K562 (cell line): ENCODE measurements at regions not wholly inside any gene's neighbourhood (a gene's known extent, or its start where the extent isn't known, plus 50 kb on each side); places are given as distances from the start of the nearest gene placed in this dataset.

Experiments
- CEBPB ChIP-seq: fragments of 450-650 bp; IDR thresholded peaks from 2 replicates; pipeline ENCODE4 v1.6.1; 2016; ENCODE audit warnings: missing genetic modification characterization, missing compliant biosample characterization
- FOXM1 ChIP-seq, 2 experiments: fragments of 450-650 bp in 1 of 2; sonication (generic) in 1 of 2; formaldehyde crosslinking in 1 of 2; IDR thresholded peaks; 2 replicates each; pipeline versions ENCODE4 v1.6.1 to v1.9.0; 2017 to 2022; ENCODE audit warnings: low read depth in 2 of 2, mild to moderate bottlenecking in 2 of 2, missing genetic modification reagents in 1 of 2, moderate library complexity in 1 of 2
- MTA2 ChIP-seq: fragments of 450-650 bp; IDR thresholded peaks from 2 replicates; pipeline ENCODE4 v1.6.1; 2016; ENCODE audit warnings: low read depth
- REST ChIP-seq, 2 experiments: fragments of 450-650 bp; formaldehyde crosslinking in 1 of 2; IDR thresholded peaks; 2 replicates each; pipeline versions ENCODE4 v1.4.0 to v1.6.1; 2014 to 2020; ENCODE audit warnings: mild to moderate bottlenecking in 2 of 2, borderline replicate concordance in 1 of 2, low read depth in 1 of 2
- RFX5 ChIP-seq: IDR thresholded peaks from 2 replicates; pipeline ENCODE4 v1.6.1; 2011; ENCODE audit warnings: low read depth, mild to moderate bottlenecking, improper control_type of control experiment, low read length
- TFE3 ChIP-seq: fragments of 450-650 bp; formaldehyde crosslinking; IDR thresholded peaks from 2 replicates; pipeline ENCODE4 v1.4.0; 2020; ENCODE audit warnings: mild to moderate bottlenecking, mixed read lengths
- THAP12 ChIP-seq: fragments of 250-450 bp; sonication (Bioruptor Pico); IDR thresholded peaks from 2 replicates; pipeline ENCODE4 v1.9.0; 2021; ENCODE audit warnings: mild to moderate bottlenecking, inconsistent platforms
- THRB ChIP-seq: fragments of 450-650 bp; formaldehyde crosslinking; conservative IDR thresholded peaks from 2 replicates; pipeline ENCODE4 v1.4.0; 2022; ENCODE audit warnings: mild to moderate bottlenecking, missing genetic modification characterization
- ZFP36 ChIP-seq: fragments of 150-350 bp; IDR thresholded peaks from 2 replicates; pipeline ENCODE4 v1.6.1; 2018; ENCODE audit warnings: low read length, low read depth; ENCODE audit not compliant: partially characterized antibody
- ZNF449 ChIP-seq: fragments of 250-450 bp; sonication (Bioruptor Pico); IDR thresholded peaks from 2 replicates; pipeline ENCODE4 v1.8.0; 2022; ENCODE audit warnings: moderate library complexity, mild to moderate bottlenecking, inconsistent platforms
- ZNF707 ChIP-seq: fragments of 250-450 bp; sonication (Bioruptor Pico); conservative IDR thresholded peaks from 2 replicates; pipeline ENCODE4 v1.8.0; 2022; ENCODE audit warnings: inconsistent platforms, mild to moderate bottlenecking, moderate library complexity

- TF ChIP-seq REST (IDR thresholded peaks at IDR 0.05; ENCODE audit: borderline replicate concordance) (no peak), REST (CRISPR knock-in tag; IDR thresholded peaks at IDR 0.05; ENCODE audit: low read depth) (no peak), MTA2 (no peak), THAP12 (CRISPR knock-in tag) (no peak), RFX5 (no peak), TFE3 (CRISPR knock-in tag) (no peak), FOXM1 (IDR thresholded peaks at IDR 0.05; ENCODE audit: low read depth) (no peak), FOXM1 (CRISPR knock-in tag; IDR thresholded peaks at IDR 0.05; ENCODE audit: low read depth) (no peak), THRB (CRISPR knock-in tag) (no peak), ZNF707 (CRISPR knock-in tag) (no peak), ZFP36 (no peak), CEBPB (tag) (no peak), ZNF449 (CRISPR knock-in tag) (no peak)
Measured at GRCh38 chr2:223469270-223470046, 132.7 kb downstream of the SCG2 start (continued).
